ENCODE measurements at regions not wholly inside any gene's neighbourhood (a gene's known extent, or its start where the extent isn't known, plus 50 kb on each side); places are given as distances from the start of the nearest gene placed in this dataset.

- no peak overlapping the region for H2BK12ac ChIP-seq (ENCODE audit: insufficient read length, low read depth, low read length)
- no peak overlapping the region for H3K56ac ChIP-seq (ENCODE audit: insufficient read length, low read depth, low read length)
- H3K9me3 Mint-ChIP-seq = peaks cover 0 to 2% of the 10 kb centered on the region in 2 experiments; a peak in 1 of 5 replicates
- WGBS (ENCODE audit: extremely low coverage, insufficient read length, low lambda C conversion rate) = no CpG with 5 or more reads among the region's 4 CpGs
- no peak overlapping the region for H4K5ac ChIP-seq (ENCODE audit: insufficient read length, low read depth, low read length)
- H3K18ac ChIP-seq (ENCODE audit: insufficient read length, low read depth, low read length) = no peak overlapping the region
- H4K8ac ChIP-seq (replicated peaks; ENCODE audit: insufficient read length, low read depth, low read length) = no peak overlapping the region
- H3K36me3 Mint-ChIP-seq (ENCODE audit: insufficient read depth in 1 of 3, low read depth in 3 of 3) = 0 out of 7 replicates have a peak, but pooled peaks cover 0 to under 1% (median 0%) of the 10 kb centered on the region in 3 experiments
- peaks cover 12 to 19% of the 10 kb centered on the region in 2 experiments for H3K4me1 Mint-ChIP-seq
- no peaks in the 10 kb centered on the region; the same call in 1 of the 2 replicates for H3K27me3 Mint-ChIP-seq (ENCODE audit: low read depth)
- H2BK20ac ChIP-seq (ENCODE audit: low read depth, low read length, poor library complexity, severe bottlenecking) = no peak overlapping the region
- H3K79me1 ChIP-seq (ENCODE audit: insufficient read depth, low read depth, low read length, poor library complexity, severe bottlenecking) = no peaks in the 10 kb centered on the region
- no peak overlapping the region for H3T11ph ChIP-seq (ENCODE audit: low read length)
- H3K27ac Mint-ChIP-seq = no peak overlapping the region
- H3K9ac ChIP-seq (ENCODE audit: extremely low read depth, insufficient read length, low read length) = no peak overlapping the region
- no peaks in the 10 kb centered on the region for H4K20me1 ChIP-seq (ENCODE audit: control insufficient read depth, insufficient read depth, insufficient read length)
- DNase-seq = no peak
- H3K4ac ChIP-seq (ENCODE audit: low read depth, low read length) = no peak overlapping the region
- H3K4me1 ChIP-seq (ENCODE audit: insufficient read depth, low read length) = 0 out of 2 replicates have a peak, but pooled peaks cover 4% of the 10 kb centered on the region
- H3K79me2 ChIP-seq (ENCODE audit: insufficient read depth, low read length) = no peaks in the 10 kb centered on the region
- H3K23ac ChIP-seq (ENCODE audit: insufficient read length, low read depth, low read length) = no peak overlapping the region
- H2AFZ ChIP-seq (ENCODE audit: low read length) = no peak overlapping the region
- no peak overlapping the region for H3K4me3 Mint-ChIP-seq
- H2BK15ac ChIP-seq (ENCODE audit: low read depth, low read length) = no peak overlapping the region
- no peaks in the 10 kb centered on the region for H3K23me2 ChIP-seq (ENCODE audit: insufficient read length, low read depth, low read length, poor library complexity, severe bottlenecking)
- no peak overlapping the region for H3K4me2 ChIP-seq (ENCODE audit: insufficient read depth, insufficient read length, low read length)
- no peak overlapping the region for H4K91ac ChIP-seq (ENCODE audit: insufficient read length, low read depth, low read length)
- H2AK5ac ChIP-seq (ENCODE audit: insufficient read length, low read length) = no peak overlapping the region
- no peak overlapping the region for H3K27ac ChIP-seq (ENCODE audit: insufficient read length, low read depth, low read length)
- TF ChIP-seq, protein P1, sequence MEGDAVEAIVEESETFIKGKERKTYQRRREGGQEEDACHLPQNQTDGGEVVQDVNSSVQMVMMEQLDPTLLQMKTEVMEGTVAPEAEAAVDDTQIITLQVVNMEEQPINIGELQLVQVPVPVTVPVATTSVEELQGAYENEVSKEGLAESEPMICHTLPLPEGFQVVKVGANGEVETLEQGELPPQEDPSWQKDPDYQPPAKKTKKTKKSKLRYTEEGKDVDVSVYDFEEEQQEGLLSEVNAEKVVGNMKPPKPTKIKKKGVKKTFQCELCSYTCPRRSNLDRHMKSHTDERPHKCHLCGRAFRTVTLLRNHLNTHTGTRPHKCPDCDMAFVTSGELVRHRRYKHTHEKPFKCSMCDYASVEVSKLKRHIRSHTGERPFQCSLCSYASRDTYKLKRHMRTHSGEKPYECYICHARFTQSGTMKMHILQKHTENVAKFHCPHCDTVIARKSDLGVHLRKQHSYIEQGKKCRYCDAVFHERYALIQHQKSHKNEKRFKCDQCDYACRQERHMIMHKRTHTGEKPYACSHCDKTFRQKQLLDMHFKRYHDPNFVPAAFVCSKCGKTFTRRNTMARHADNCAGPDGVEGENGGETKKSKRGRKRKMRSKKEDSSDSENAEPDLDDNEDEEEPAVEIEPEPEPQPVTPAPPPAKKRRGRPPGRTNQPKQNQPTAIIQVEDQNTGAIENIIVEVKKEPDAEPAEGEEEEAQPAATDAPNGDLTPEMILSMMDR (conservative IDR thresholded peaks at IDR 0.05) = no peak
- no peaks in the 10 kb centered on the region for H3K9me3 ChIP-seq (ENCODE audit: control insufficient read depth, low read depth, low read length)
- no peak overlapping the region for H2BK5ac ChIP-seq (ENCODE audit: insufficient read length, low read length)
- H3K14ac ChIP-seq (ENCODE audit: insufficient read depth, low read length) = no peak overlapping the region
- no peak overlapping the region for H2BK120ac ChIP-seq (ENCODE audit: low read depth, low read length, poor library complexity, severe bottlenecking)
- no peaks in the 10 kb centered on the region for H3K27me3 ChIP-seq (ENCODE audit: insufficient read depth, low read length)
These were observed 228.3 kb upstream of the MGAT4C start for GRCh38 chr12:86484473-86484872.
